CD1c-positive myeloid dendritic cell (primary cell): ENCODE measurements at regions not wholly inside any gene's neighbourhood (a gene's known extent, or its start where the extent isn't known, plus 50 kb on each side); places are given as distances from the start of the nearest gene placed in this dataset.

Experiments
- DNase-seq: peaks from one replicate; pipeline ENCODE4 v3.0.0-alpha.2; 2016; ENCODE audit errors: extremely low spot score

- no peak for DNase-seq
These were observed 595.4 kb upstream of the AGA start for GRCh38 chr4:178037459-178038214.

- no peak for DNase-seq
These were observed 614.8 kb upstream of the AGA start for GRCh38 chr4:178056996-178057395.

GRCh38 chr4:178063568-178063967 lies 621.3 kb upstream of the AGA start:
- DNase-seq = no peak

DNA sequence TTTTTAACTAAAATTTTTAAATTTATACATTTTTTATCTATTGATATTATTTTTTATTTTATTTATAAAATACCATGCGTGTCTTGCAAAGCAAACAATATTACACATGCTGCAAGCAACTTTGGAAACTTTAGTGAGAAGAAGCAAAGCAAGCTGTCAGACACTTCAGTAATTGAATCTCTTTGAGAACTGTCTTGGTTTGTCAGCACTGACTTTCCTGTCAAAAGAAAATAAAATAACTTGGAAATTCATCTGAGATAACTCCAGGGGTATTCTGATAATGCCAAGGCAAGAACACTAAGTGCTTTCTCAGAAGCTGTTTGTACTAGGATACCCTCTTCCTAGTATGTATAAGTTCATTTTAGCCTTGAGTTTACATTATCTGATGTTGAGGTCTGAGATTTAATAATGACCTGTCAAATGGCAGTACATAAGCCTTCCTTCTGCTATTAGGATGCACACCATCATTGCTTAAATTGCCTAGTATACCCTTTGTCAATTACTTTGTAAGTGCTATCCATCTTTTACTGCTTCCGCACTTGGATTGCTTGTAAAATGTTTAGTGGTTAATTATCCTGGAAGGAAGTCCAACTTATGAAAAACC lies 624.2 kb upstream of the AGA start:
- no peak for DNase-seq

DNA sequence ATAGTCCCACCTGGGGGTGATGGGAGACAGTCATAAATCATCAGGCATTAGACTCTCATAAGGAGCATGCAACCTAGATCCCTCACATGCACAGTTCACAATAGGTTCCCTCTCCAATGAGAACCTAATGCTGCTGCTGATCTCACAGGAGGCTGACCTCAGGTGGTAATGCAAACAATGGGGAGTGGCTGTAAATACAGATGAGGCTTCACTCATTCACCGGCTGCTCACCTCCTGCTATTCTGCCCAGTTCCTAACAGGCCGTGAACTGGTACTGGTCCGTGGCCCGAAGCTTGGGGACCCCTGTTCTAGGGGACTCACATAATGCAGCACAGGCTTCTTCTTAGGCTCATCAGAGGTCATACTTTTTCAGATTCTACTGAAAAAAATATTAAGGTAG lies 625.9 kb upstream of the AGA start:
- no peak for DNase-seq

DNA sequence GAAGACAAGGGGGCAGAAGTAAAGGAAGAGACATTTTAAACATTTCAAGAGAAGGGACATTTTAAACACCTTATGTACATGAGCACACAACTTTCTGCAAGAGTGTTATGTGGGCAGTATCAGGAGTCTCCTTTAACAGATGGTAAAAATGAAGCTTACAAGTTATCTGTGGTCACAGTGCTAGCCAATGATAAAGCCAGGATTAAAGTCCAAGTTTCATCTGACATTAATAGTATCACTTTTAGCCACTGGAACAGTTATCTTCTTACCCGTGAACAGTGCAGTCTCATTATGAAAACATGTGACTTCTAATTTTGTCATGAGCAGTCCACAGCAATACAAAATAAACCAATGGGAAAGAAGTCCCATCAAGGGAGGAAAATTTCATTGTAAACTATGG lies 627.9 kb upstream of the AGA start:
- DNase-seq = no peak

DNA sequence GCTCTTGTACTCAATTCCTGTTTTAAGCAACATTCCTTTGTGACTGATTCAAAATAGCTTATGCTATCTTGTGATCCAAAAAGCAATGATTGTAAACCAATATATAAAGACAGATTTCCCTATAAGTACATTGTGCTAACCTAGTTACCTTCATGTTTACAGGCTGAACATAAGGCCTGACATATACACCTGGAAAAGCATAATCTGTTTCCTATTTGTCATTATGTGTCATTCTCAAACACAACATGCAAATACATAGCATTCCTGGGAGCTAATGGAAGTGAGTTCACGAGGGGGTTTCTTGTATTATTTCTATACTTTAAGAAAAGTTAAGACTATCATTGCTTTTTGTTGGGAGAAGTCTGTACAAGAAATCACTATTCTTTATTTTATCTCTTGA lies 638.1 kb upstream of the AGA start:
- no peak for DNase-seq

DNA sequence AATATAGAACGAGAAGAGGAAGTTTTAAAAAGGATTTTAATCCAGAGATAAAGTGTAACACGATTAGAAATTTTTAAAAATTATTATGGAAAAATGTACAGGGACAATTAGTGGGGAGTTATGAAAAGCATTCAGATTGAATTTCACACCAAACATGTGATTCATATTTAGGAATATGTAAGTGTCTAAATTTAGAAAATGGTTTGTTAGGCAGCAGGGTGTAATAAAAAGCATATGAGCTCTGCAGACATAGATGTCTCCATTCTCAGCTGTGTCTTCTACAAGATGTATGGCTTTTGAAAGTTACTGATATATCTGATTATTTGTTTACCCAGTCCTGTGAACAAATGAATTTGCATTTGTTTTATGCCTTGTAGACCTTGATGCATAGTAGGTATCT lies 638.9 kb upstream of the AGA start:
- no peak for DNase-seq

- no peak for DNase-seq
These were observed 639.7 kb upstream of the AGA start for GRCh38 chr4:178081896-178082295.

DNA sequence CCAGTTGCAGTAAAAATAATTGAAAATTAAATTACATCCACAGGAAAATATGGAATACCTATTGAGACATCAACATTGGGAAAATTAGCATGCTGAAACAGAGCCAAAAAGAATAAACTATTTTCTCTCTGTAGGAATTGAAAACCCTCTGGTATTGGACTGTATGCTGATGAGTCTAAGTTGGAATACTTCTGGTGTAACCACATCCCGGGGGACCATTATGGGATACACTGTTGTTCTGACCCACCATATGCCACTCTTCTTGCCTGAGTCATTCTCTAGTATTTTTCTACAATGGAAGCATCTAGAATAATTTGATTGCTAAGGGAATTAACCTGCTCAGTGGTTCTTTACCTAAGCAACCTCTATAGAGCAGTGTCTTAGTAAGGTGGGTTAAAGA lies 640.7 kb upstream of the AGA start:
- no peak for DNase-seq

- no peak for DNase-seq
These were observed 641.7 kb upstream of the AGA start for GRCh38 chr4:178083968-178084367.

- DNase-seq = no peak
These were observed 644.1 kb upstream of the AGA start for GRCh38 chr4:178086320-178086719.

DNA sequence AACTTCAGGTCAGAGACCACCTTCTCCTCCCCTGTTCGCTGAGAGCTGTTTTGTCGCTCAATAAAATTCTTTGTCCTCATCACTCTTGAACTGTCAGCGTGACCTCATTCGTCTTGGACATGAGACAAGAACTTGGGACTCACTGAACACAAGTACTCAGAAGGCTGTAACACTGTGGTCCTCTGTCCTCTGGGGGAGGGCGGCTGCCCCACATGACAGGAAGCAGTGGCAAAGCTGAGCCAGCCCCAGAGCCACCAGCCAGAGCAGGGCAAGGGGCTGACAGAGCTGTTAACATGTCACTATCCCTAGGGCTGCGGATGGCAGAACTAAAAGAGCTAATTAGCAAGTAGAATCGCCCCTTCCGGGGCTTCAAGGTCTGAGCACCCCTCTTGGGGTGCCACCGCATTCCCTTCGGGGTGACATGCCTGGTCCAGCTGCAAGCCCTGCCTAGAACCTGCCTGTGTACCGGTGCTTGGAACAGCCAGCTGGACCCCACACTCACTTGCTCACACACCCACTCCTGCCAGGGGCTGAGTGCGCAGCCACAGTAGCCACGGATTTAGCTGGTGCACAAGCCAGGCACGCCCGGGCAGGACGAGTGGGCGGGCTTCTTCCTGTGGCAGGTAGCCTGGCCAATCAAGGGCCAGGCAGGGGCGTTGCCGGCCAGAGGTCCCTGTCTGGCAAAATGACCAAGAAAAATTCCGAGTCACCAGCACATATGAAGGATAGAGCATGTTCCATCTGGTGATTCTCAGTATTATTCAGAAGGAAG lies 648.6 kb upstream of the AGA start:
- DNase-seq = no peak

DNA sequence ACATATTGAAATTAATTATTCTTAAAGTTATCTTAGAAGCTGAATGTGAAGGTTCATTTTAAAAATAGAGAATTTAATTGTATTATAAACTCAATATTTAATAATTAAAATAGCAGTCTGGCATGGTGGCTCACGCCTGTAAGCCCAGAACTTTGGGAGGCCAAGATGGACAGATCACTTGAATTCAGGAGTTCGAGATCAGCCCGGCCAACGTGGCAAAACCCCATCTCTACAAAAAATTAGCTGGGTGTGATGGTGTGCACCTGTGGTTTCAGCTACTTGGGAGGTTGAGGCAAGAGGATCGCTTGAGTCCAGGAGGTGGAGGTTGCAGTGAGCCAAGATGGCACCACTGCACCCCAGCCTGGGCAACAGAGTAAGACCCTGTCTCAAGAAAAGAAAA lies 659.9 kb upstream of the AGA start:
- no peak for DNase-seq

DNA sequence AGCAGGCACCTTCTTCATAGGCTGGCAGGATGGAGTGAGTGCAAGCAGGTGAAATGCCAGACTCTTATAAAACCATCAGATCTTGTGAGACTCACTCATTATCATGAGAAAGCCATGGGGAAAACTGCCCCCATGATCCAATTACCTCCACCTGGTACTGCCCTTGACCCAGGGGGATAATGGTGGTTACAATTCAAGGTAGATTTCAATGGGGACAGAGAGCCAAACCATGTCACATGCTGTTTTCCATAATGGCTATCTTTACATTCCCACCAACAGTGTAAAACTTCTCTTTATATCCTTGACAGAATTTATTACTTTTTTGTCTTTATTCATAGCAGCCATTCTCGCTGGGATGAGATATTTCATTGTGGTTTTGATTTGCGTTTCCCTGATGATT lies 663.0 kb upstream of the AGA start:
- DNase-seq = no peak

GRCh38 chr4:178136736-178137345 lies 694.6 kb upstream of the AGA start:
- no peak for DNase-seq

GRCh38 chr4:178137732-178138471 lies 695.7 kb upstream of the AGA start:
- DNase-seq = no peak

DNA sequence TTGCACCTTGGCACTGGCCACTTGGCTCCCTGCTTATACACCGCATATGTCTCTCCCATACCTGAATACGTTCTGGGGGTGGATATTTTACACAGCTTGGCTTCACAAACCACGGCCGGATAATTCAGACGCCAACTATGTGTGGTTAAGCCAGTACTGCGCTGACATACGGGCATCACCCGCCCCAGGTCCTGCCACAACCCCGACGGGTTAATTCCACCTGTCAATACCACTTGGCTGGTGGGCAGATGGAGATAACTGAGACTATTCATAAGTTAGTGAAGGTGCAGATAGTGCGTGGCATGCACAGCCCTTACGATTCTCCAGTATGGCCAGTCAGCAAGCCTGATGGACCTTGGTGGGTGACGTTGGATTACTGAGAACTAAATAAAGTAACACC lies 696.3 kb upstream of the AGA start:
- DNase-seq = no peak

DNA sequence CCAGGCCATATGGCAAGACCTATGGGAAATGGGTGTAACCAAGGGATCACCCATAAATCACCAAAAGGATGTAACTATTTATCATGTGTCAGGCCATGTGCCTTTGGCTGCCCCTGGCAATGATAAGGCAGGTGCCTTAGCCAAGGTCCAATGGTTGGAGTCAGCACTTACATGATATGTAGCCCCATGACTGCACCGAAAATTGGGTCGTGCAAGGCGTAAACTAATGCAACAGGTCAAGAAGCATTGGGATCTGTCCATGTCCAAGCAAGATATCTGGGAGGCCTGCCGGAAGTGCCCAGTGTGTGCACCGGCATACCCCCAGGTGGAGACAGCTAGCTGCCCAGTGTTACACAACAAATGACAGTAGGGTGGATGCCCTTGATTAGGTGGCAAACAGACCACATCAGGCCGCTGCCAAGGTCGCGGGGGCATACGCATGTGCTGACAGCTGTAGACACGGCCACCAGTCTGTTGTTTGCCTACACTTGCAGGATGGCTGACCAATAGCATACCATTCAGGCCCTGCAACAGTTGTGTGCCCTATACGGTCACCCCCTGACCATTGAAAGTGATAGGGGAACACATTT lies 698.2 kb upstream of the AGA start:
- DNase-seq = no peak

DNA sequence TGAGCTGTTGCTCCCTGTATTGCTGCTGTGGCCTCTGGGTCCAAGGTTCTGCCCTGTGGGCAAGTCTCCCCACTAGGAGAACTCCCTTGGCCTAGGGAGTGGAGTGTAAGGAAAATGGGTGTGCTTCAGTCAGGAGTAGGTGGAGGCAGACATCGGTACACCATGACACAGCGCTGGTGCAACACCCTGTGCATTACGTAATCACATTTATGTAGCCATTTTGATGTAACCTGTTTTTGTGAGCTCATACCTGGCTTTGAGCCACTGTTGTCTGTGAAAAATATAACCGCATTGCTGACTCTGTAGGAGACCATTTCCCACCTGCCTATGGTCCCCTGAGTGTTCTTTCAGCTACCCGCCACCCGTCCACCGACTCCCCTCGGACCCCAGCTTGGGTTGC lies 700.5 kb upstream of the AGA start:
- DNase-seq = no peak

DNA sequence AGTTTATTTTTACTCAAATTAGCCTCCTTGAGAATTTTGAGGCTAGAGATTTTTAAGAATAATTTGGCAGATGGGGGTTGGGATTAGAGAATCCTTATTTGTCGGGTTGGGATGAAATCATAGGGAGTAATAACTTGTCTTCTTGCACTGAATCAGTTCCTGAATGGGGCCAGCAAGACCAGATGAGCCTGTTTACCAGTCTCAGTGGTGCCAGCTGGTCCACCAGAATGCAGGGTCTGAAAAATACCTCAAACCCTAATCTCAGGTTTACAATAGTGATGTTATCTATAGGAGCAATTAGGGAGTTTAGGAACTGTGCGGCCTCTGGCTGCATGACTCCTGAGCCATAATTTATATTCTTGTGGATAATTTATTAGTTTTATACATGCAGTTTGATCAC lies 705.9 kb upstream of the AGA start:
- DNase-seq = no peak
